GM10266 (cell line): ENCODE measurements at regions not wholly inside any gene's neighbourhood (a gene's known extent, or its start where the extent isn't known, plus 50 kb on each side); places are given as distances from the start of the nearest gene placed in this dataset.

Experiments used
- DNase-seq: peaks from one replicate; pipeline ENCODE4 v3.0.0; 2012; ENCODE audit errors: extremely low spot score
- CTCF ChIP-seq: IDR thresholded peaks from 2 replicates; pipeline ENCODE4 v1.5.1; 2012; ENCODE audit warnings: mild to moderate bottlenecking, low read depth; ENCODE audit not compliant: control insufficient read depth, insufficient read depth; ENCODE audit errors: missing control alignments

DNA sequence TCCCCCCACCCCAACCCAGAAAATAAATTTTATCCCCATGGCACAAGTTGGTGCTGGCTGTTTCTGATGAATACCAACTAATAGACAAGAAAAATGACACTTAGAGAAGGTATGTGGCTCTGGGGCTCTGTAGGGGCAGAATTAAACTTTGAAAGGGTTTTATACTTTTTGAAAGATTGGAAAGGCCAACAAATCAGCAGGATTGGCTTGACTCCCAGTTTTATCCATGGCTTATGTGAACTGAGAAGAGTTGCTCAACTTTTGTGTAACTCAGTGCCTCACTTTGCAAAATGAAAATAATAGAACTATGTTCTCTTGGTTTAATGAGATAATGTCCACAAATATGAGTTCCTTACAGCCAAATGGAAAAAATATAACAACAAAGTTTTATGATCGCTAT is 288.9 kb upstream of the KIF2A start:
- TF ChIP-seq CTCF: no peak
- no peak for DNase-seq

GRCh38 chr5:62029303-62029702 is 276.7 kb upstream of the KIF2A start:
- no peak for DNase-seq
- no peak for TF ChIP-seq CTCF

- no peak for DNase-seq
- TF ChIP-seq CTCF: no peak
Observed at GRCh38 chr5:62030326-62030725, 275.7 kb upstream of the KIF2A start.

- no peak for TF ChIP-seq CTCF
- no peak for DNase-seq
Observed at GRCh38 chr5:62038024-62038423, 268.0 kb upstream of the KIF2A start.

DNA sequence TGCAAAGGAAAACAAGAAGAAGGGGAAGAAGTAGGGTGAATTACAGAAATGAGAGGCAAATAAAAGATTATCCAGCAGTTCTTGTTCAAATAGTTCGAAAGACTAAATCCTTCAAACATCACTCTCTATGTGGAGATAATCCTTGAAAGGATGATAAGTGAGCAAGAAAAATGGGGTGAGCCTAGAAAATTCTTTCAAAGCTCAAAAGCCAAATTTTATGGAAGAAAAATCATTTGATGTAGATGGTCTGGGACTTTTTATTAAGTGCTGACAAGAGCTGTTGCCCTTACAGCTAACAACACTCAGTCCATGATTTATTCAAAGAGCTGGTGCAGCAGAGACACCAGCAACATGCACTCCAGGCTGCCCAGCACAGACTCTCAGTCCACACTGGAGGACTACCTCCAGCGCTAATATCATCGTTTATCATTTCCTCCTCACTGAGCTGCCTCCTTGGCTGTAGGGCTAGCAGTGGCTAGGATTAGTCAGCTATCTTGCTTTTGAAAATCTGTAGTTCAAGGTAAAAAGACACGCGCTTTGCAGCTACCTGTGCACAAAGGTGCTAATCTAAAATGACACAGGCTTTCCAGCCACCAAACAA is 264.8 kb upstream of the KIF2A start:
- no peak for DNase-seq
- no peak for TF ChIP-seq CTCF

GRCh38 chr5:62042007-62042406 is 264.0 kb upstream of the KIF2A start:
- no peak for TF ChIP-seq CTCF
- DNase-seq: no peak

DNA sequence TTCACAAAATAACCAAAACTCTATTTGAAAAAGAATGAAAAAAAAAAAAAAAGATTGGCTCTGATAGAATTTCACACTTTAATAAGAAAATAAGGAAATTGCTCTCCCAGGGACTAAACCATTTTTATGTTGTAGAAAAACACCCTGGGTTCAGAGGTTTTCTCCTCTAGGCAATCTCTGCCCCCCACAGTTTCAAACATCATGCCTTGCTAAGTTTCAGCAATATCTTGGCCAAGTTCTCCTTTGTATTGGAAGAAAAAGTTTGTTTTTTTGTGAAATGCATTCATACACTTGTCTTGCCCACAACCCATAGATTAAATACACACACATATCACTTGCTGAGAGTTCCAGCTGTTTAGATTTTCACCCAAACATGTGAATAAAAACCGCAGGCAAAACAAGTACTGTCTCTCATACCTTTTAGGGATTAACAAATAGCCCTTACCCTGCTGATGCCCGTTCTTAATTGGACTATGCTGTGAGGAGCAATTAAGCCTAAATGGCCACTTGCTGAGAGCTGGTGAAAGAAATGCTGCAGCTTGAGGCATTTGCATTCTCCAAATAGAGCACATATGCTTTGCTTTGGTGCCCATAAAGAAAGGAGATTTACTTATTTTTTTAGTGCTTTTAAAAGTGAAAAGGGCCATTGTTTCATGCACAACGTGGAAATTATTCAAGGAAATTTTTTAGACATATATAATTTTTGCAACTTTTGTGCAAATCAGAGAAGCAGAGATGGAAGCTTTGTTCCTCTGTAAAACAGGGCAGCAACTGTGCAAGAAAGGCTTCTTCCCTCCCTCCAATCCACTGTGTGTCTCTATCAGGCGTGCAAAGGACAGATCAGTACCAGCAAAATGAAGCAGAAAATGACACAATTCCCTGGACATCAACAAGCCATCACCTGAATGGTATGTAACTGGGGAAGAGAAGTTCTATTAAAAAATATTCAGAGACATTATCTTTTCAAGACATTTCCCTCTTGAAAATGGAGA is 262.4 kb upstream of the KIF2A start:
- no peak for DNase-seq

More for the DNA sequence above, 262.4 kb upstream of the KIF2A start:
- TF ChIP-seq CTCF: no peak
